Stromal cell of bone marrow (primary cell): ENCODE measurements at regions not wholly inside any gene's neighbourhood (a gene's known extent, or its start where the extent isn't known, plus 50 kb on each side); places are given as distances from the start of the nearest gene placed in this dataset.

Experiments
- DNase-seq: peaks from one replicate; pipeline ENCODE4 v3.0.0-alpha.2; 2012; ENCODE audit warnings: low read depth

DNA sequence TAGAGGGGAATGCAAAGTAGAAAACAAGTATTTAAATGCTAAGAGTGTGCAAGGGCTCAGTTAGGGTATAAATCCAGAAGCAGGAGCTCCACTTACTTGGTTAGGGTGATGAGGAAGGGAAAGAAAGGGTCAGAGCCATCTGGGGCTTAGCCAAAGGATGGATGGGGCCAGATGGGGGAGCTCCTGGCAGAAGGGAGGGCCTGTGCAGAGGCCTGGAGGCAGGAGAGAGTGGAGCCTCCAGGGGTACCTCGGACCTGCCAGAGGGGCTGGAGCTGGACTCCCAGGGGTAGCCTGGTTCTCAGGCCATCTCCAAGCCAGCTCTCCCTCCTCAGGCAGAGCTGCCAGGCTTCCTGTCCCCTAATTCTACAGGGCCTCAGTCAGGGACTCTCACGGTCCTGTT is 506.3 kb downstream of the SHQ1 start:
- DNase-seq = no peak

DNA sequence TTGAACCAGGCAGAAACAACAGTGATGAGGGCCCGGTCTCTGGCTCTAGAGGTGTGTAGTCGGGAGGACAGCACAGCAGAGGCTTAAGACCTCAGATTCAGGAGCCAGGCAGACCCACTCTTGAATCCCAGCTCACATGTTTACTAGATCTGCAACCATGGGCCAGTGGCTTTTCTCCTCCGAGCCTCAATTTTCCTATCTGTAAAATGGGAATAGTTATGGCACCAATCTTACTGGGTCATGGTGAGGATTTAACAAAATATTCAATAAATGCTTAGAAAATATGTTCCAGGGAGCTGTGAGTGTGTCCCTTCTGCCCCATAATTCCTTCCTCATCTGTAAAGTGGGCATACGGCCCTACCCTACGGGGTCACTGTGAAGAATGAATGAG is 506.9 kb downstream of the SHQ1 start:
- no peak for DNase-seq

DNA sequence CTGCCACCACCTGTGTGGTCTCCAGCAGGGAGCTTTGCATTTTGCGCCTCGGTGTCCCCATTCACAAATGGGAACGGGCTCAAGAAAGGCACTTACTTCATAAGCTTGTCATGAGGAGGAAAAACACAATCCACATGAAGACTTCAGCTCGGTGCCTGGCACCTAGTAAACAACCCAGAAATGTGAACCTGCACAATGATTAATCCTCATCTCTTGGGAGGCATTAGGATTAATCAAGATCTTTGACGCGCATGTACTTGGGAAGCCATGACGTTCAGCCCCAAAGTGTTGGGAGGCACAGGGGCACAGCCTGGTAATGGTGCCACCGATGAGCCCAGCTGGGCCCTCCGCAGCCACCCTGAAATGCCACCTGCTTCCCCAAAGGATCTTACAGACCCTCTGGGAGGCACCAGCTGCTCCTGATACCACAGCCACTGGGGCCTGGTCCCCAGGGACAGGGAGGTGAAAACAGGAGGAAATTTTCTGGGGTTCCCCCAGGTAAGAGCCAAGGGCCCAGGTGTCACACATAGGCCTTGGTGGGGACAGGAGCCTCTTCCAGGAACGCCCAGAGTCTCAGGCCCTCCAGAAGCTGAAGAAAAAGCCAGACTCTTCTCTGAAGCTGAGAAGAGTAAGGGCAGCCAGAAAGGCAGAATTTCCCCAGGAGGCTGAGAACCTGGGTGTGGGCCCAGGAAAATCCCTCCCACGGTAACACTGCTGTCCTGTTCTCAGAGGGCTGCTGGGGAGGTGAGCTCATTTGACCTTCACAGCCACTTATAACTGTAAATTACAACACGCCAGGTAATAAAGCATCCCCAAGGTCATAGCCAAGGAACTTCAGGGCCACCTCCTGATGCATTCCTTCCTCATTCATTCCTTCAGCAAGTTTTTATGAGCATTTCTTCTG is 507.5 kb downstream of the SHQ1 start:
- DNase-seq = no peak

DNA sequence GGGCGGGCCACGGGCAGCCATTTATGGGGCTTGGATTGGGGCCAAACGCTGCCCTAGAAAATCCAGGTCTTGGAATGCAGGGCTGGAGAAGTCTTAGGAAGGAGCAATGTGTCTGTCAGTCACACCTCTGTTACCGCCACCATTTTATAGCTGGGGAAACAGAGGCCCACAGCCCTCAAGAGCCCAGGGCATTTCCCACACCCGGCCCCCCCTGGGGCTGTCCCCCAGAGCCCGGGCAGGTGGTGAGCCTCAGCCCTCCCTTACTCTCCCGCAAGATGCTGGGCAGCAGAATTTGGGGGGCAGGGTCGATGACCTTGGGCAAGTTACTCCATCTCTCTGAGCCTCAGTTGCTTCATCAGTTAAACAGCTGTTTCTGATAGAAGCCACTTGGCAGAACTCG is 508.2 kb downstream of the SHQ1 start:
- DNase-seq = no peak

DNA sequence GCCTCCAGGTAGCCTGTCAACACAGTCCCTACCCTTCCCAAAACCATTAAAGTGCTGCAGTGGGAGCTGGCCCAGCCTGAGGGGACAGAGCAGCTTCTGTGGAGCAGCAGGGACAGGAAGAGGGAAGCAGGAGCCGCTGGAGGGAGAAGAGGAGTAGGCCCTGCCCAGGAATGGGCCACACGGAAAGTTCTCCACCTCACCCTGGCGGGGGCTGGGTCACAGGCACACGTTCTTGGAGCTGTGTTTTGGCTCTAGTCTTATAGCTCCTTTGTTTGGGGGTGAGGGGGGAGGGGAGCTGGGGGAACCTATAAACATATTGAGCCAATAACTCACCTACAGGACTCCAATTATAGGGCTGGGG is 508.6 kb downstream of the SHQ1 start:
- no peak for DNase-seq

DNA sequence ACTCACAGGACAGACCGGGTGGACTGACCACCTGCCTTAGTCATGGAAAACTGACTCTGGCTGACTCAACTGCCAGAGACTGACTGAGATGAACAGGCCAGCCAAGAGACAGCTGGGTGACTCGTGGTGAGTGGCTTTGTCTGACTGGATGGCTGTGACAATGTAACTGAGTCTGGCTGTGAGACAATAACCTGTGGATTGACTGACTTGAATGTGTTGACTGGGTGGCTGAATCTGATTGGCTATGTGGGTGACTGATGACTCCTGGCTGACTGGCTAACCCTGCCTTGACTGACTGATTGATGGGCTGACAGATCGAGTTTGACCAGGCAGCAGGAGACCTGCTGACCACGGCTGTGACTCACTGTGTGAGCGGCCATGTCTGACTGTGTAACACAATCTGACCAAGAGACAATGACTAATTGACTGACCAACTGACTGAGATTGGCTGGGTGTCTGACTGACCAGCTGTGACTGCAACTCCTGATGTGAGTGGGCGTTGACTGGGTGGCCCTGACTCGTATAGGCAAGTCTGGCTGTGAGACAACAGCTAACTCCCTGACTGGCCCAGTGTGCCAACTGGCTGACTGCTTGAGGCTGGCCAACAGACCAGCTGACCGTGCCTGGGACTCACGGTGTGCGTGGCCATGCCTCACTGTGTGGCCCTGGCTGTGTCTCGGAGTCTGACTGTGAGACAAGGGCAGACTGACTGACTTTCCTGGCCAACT is 509.1 kb downstream of the SHQ1 start:
- DNase-seq = peak; percentile 98

DNA sequence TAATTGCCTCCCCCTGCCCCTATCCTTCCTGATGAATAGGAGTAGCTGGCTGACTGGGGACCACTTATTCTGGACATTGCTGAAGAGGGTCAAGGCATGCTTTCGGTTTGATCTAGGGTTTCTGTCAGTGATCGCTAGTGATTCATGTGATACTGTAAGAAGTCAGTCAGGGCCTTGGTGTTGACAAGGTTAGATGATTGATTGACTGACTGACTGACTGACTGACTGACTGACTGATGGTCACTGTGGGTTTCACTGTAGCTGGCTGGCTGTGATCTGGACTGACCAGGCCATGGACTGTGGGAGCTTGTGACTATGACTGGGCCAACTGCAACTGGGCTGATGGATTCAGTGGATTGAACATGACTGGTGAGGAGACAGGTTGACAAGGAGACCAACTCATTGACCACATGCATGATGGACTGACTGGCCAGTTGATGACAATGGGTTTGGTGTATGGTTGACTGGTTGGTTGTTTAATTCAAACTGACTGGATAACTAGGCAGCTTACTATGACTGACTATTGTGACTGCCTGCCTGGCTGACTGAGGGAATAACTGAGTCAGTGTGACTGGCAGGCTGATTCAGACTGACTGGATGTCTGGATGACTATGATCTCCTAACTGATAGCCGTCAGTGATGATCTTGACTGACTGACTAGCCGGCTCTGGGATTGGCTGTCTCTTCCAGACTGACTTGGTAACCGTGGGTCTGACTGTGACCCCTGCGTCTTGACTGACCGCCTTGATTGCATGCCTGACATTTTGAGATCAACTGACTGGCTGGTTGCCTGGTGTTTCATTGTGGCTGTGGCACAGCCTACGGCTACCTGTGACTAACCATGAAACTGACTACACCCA is 509.9 kb downstream of the SHQ1 start:
- DNase-seq = peak; percentile 66

DNA sequence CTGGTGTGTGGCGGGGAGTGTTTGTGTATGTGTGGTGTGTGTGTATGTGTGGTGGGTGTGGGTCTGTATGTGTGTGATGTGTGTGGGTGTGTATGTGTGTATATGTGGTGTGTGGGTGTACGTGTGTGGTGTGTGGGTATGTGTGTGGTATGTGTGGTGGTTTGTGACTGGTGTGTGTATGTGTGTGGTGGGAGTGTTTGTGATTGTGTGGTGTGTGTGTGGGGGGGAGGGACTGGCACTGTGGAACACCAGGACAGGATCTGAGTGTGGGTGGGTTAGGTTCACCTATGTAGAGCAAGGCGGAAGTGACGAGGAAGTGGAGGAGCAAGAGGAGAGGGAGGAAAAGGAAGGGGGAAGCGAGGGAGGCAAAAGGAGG is 510.8 kb downstream of the SHQ1 start:
- DNase-seq = no peak

DNA sequence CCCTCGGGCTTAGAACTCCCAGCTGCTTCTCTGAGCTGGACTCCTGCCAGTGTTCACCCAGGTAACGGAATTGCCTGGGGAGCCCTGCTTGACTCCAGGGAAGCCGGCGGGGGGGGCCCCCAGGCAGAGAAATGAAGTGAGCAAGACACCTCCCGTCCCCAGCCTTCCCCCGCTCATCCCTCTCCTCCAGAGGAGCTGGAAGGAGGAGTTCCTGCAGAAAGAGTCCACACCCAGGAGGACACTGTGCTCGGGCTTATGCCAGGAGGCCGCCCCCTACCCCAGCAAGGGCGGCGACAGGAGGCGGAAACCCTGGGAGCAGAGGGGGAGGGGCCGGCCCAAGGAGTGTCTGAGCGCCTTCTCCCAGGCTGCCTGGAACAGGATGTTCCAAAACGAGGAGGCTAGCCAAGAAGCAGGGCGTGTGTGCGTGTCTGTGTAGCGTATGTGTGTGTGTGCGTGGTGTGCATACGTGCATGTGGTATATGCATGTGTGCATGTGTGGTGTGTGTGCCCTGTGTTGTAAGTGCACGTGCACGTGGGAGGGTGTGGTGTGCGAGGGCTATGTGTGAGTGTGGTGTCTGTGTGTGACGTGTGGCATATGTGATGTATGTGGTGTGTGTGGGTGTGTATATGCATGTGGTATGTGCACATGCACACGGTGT is 511.3 kb downstream of the SHQ1 start:
- DNase-seq = no peak

DNA sequence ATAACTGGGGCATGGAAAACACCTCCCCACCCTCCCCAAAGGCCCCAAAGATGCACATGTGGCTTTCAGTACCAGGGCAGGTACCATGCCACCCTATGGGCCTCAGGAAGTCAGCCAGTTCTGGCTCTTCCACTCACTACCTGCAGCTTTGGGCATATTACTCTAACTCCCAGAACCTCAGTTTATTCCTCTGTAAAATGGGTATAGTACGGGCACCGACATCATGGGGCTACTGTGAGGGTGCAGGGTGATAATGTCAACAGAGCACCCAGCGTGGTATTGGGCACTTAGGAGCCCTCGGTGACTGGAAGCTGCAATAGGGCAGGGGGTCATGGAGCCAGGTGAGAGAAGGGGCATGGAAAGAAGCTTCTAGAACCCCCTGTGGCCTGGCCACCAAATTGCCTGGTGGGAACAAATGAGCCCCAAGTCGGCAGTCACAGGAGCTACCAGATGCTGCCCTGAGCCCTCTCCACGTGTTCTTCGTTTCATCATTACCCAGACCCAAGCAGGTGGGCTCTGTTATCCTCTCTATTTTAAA is 512.1 kb downstream of the SHQ1 start:
- no peak for DNase-seq

DNA sequence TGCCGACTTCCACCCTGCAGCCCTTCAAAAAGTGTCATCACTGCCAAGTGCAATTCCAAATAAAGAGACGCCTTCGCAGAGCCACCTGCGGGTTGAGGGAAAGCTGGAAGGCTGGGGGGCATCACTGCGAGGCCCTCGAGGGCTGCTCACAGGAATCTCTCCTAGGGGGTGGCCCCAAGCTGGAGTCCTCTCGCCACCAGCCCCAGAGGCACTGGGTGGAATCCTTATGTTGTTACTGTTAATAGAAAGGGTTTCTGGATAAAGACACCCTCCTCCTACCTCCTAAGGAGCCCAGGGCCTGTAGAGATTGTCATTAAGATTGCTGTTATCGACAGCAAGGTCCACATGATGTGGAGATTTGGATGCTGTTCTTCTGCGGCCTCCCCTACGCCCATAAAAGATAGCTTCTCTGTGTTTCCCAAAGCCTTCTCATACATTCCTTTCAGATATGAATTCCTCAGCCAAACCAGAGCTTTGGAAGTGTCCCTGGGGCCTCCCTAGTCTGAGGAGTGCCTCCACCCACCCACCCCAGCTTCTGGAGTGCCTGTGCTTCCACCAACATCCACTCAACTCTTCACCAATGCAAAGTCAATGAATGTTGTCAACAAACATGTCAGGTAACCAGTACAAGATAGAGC is 512.7 kb downstream of the SHQ1 start:
- no peak for DNase-seq

DNA sequence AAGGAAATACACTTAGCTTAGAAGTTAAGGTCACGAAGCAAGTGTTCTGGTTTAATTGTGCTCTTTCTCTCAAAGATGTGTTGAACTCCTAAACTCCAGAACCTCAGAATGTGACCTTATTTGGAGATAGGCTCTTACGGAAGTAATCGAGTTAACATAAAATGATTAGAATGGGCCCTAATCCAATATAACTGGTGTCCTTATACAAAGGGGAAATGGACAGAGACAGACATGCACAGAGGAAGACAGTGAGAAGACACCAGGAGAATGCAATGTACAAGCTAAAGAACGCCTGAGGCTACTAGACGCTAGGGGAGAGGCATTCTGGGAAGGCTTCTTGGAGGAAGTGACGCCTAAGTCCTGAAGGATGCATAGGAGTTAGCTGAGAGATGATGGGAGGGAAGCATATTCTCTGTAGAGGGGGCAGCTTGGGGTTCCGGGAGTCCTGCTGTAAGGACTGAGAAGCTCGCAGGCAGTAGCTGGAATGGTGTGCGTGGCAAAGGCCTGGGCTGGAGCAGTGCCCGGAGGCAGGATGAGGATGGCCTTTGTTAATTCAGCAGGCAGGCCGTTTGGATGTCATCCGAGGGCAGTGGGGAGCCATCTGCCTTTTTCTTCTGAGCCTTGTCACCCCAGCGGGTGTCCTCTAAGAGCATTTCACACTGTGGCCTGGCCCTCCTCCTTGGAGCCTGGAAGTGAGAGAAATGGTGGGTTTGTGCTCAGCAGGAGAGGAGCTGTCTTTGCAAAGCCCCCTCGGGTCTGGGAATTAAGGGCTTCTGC is 513.4 kb downstream of the SHQ1 start:
- DNase-seq = no peak

DNA sequence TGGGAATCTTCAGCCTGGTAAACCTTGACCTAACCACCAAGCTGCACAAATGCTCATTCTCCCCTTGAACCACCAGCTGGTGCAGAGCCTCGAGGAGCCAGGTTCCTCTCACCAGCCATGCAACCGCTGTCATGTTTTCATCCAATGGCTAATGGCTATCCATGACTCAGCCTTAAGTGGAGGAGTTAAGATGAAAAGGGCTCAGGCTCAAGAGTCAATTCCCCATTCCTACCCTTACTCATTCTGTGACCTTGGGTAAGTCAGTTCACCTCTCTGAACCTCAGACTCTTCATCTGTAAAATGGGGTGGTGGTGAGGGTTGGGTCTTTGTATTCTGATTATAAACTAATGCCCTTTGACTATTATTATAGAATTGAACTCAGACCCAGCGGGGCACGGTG is 515.6 kb downstream of the SHQ1 start:
- DNase-seq = no peak

DNA sequence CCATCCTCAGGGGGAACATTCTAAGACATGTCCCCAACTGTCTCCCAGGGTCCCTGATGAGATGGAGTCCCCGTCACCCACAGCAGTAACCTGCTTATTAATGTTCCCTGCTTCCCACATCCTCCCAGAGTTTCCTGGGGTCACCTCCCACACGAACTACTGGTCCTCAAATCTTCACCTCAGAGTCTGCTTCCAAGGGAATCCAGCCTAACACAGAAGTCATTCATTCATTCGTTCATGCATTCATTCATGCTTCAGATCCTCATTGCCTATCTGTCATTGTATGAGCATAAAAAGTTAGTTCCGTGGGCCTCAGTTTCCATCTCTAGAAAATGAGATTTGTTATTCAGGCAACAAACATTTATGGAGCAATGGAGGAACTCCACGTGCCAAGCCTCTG is 516.2 kb downstream of the SHQ1 start:
- DNase-seq = no peak

DNA sequence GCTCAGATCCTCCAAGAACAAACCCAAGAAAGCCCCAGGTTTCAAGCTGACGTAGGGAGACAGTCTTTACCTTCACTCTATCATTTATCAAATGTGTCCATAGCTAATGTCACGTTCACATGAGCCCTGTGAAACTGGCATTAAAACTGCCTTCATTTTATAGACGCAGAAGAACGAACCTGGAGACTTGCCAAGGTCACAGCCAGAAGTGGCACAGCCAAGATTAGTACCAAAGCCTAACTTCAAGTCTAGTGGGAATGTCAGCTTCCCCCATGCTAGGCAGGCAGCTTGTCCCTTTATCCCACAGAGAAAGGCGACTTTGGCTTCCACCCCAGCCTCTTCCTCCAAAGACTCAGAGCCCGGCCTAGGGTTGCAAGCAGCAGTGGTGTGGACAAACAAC is 517.2 kb downstream of the SHQ1 start:
- DNase-seq = no peak

DNA sequence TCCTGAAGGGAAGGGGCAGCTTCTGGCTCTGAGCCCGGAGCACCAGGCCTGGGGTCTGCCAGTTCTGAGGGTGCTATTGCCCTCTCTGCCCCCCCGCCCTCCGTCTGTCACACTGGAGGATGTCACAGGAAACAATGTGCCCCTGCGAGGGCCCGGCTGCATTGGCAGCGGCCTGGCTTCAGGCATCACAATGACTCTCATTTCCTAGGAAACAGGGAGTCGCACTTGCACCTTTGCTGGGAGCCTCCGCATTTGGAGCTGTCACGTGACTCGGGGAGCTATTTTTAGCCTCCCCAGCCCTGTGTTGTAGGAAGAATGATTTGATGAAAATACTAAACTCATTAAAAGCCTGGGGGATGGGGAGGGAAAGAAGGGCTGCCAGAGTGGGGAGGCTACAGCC is 518.9 kb downstream of the SHQ1 start:
- no peak for DNase-seq

DNA sequence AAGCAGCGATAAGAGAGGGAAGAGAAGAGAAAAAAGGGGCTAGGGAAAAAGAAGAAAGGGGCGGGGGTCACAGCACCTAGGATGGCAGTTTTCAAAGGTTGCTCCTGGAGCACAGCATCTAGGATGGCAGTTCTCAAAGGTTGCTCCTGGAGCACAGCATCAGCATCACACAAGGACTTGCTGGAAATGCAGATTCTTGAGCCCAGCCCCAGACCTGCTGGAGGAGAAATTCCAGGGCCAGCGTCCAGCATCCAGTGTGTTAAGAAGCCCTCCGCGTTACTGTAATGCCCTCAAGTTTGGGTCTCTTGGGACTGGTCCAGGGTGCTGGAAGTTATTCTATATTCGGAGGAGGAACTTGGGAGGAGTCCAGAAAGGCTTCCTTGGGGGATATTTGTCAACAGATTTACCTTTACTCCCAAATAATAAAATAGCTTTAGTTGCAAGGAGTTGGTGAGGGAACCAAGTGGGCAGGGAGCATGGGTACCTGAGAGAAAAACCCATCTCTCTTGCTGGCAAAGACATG is 519.4 kb downstream of the SHQ1 start:
- no peak for DNase-seq

DNA sequence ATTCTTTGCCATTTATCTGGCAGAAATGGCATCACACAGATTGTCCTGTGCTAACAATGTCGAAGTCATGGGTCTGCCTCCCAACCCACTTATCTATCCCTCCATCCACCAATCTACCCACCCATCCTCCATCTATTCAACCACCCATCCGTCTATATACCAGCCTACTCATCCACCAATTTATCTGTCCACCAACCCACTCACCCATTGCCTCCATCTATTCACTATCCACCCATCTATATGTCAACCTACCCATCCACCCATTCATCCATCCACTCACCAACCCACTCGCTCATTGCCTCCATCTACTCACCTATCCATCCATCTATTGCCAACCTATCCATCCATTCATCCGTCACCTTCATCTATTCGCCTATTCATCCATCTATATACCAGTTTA is 521.2 kb downstream of the SHQ1 start:
- DNase-seq = no peak

DNA sequence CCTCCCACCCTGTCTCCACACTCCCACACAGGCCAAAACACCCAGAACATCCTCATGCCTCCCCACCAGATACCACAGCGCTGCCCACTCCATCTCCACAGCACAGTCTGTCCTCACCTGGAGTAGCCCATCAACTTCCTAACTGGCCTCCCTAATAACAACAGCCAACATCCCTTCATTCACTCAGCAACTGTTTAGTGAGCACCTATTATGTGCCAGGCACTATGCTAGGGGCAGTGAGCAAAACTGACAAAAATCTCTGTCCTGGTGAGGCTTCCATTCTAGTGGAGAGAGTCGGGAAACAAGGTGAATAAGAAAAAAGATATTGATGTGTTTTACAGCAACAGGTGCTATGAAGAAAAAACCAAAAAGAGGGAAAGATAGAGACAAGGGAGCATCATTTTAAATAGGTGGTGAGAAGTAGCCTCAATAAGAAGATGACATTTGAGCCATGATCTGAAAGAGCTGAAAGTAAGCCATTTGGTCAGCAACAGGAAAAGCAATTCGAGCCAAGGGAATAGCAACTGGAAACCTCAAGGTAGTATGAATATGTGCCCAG is 523.9 kb downstream of the SHQ1 start:
- no peak for DNase-seq

DNA sequence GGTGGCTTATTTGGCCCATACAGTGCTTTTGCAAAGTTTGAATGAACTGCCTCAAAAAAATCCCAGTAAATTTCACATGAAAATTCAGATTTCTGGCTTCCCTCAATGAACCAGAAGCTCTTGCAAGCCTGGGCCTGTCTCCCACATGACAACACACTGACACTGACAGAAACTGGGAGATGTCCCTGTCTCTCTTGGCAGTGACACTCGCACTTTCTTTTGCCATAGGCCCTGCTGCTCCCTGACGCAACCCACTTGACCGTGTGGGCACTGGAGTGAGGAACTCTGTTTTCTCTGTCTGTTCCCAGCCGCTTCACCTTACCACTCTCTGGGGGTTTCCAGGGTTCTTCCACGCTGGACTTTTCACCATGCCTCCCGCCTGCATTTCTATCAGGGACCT is 524.5 kb downstream of the SHQ1 start:
- DNase-seq = no peak
